ENCODE measurements at regions not wholly inside any gene's neighbourhood (a gene's known extent, or its start where the extent isn't known, plus 50 kb on each side); places are given as distances from the start of the nearest gene placed in this dataset.

GRCh38 chr10:105644978-105645377 lies 1003.9 kb downstream of the SORCS3 start:
- no peaks in the 10 kb centered on the region for H3K27me3 ChIP-seq (ENCODE audit: insufficient read depth, low read length)
- H3K27ac ChIP-seq (ENCODE audit: low read depth, low read length) = no peak overlapping the region
- no peaks in the 10 kb centered on the region for H3K36me3 ChIP-seq (ENCODE audit: insufficient read depth, low read length)
- H3K9me3 ChIP-seq (ENCODE audit: low read depth, low read length) = no peaks in the 10 kb centered on the region
- no peak for DNase-seq (ENCODE audit: insufficient read length, low spot score, missing footprints)
- H3K4me1 ChIP-seq (ENCODE audit: insufficient read depth, low read length) = no peaks in the 10 kb centered on the region
- no peak for TF ChIP-seq CTCF (IDR thresholded peaks at IDR 0.05; ENCODE audit: extremely low read depth, low read depth, low read length)
- H3K4me3 ChIP-seq (ENCODE audit: insufficient read depth, low read length) = no peak overlapping the region
- no peaks in the 10 kb centered on the region for H3K79me2 ChIP-seq (ENCODE audit: insufficient read depth, low read length)
- no peaks in the 10 kb centered on the region for H4K20me1 ChIP-seq (ENCODE audit: insufficient read depth, low read length)
- H3K4me2 ChIP-seq (ENCODE audit: insufficient read depth, low read length) = no peak overlapping the region
- H2AFZ ChIP-seq (ENCODE audit: low read length) = no peak overlapping the region

- Histone ChIP-seq H3K9me3 (ENCODE audit: low read depth, low read length) (no peaks in the 10 kb centered on the region), H3K4me3 (ENCODE audit: insufficient read depth, low read length) (no peak overlapping the region), H3K4me2 (ENCODE audit: insufficient read depth, low read length) (no peak overlapping the region), H3K79me2 (ENCODE audit: insufficient read depth, low read length) (no peaks in the 10 kb centered on the region), H3K4me1 (ENCODE audit: insufficient read depth, low read length) (no peaks in the 10 kb centered on the region), H3K27me3 (ENCODE audit: insufficient read depth, low read length) (no peaks in the 10 kb centered on the region), H3K27ac (ENCODE audit: low read depth, low read length) (no peak overlapping the region), H3K36me3 (ENCODE audit: insufficient read depth, low read length) (no peaks in the 10 kb centered on the region), H2AFZ (ENCODE audit: low read length) (no peak overlapping the region), H4K20me1 (ENCODE audit: insufficient read depth, low read length) (no peaks in the 10 kb centered on the region)
- no peak for TF ChIP-seq CTCF (IDR thresholded peaks at IDR 0.05; ENCODE audit: extremely low read depth, low read depth, low read length)
- DNase-seq (ENCODE audit: insufficient read length, low spot score, missing footprints) = no peak
Measured at GRCh38 chr10:105644559-105644958, 1003.5 kb downstream of the SORCS3 start.

GRCh38 chr10:105644091-105644490 lies 1003.0 kb downstream of the SORCS3 start:
- Histone ChIP-seq H3K79me2 (ENCODE audit: insufficient read depth, low read length) (no peaks in the 10 kb centered on the region), H3K4me2 (ENCODE audit: insufficient read depth, low read length) (no peak overlapping the region), H2AFZ (ENCODE audit: low read length) (no peak overlapping the region), H3K27me3 (ENCODE audit: insufficient read depth, low read length) (no peaks in the 10 kb centered on the region), H3K9me3 (ENCODE audit: low read depth, low read length) (no peaks in the 10 kb centered on the region), H4K20me1 (ENCODE audit: insufficient read depth, low read length) (no peaks in the 10 kb centered on the region), H3K4me1 (ENCODE audit: insufficient read depth, low read length) (no peaks in the 10 kb centered on the region), H3K27ac (ENCODE audit: low read depth, low read length) (no peak overlapping the region), H3K36me3 (ENCODE audit: insufficient read depth, low read length) (no peaks in the 10 kb centered on the region), H3K4me3 (ENCODE audit: insufficient read depth, low read length) (no peak overlapping the region)
- DNase-seq (ENCODE audit: insufficient read length, low spot score, missing footprints) = no peak
- TF ChIP-seq CTCF (IDR thresholded peaks at IDR 0.05; ENCODE audit: extremely low read depth, low read depth, low read length) = no peak

DNA sequence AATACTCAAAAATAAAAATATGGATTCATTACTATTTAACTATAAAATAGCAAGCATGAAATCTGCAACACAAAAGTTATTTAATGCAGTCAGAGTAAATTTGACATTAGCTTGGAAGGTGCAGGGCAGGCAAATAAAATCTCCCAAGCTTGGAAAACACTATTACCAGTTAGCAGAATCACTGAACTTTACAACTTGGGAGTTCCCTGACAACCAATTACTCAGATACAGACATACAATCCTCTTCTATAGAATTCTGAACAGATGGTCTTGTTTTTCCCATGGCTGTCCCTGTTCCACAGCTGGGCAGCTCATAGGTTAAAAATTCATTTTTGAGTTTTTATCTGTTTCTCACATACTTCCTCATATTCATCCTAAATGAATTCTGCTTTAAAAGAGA lies 1002.6 kb downstream of the SORCS3 start:
- Histone ChIP-seq H3K27ac (ENCODE audit: low read depth, low read length) (no peak overlapping the region), H3K9me3 (ENCODE audit: low read depth, low read length) (no peaks in the 10 kb centered on the region), H2AFZ (ENCODE audit: low read length) (no peak overlapping the region), H3K27me3 (ENCODE audit: insufficient read depth, low read length) (no peaks in the 10 kb centered on the region), H3K79me2 (ENCODE audit: insufficient read depth, low read length) (no peaks in the 10 kb centered on the region), H3K36me3 (ENCODE audit: insufficient read depth, low read length) (no peaks in the 10 kb centered on the region), H3K4me2 (ENCODE audit: insufficient read depth, low read length) (no peak overlapping the region), H4K20me1 (ENCODE audit: insufficient read depth, low read length) (no peaks in the 10 kb centered on the region), H3K4me1 (ENCODE audit: insufficient read depth, low read length) (no peaks in the 10 kb centered on the region), H3K4me3 (ENCODE audit: insufficient read depth, low read length) (no peak overlapping the region)
- TF ChIP-seq CTCF (IDR thresholded peaks at IDR 0.05; ENCODE audit: extremely low read depth, low read depth, low read length) = no peak
- DNase-seq (ENCODE audit: insufficient read length, low spot score, missing footprints) = no peak
